IPS-11a (cell line): ENCODE measurements at regions not wholly inside any gene's neighbourhood (a gene's known extent, or its start where the extent isn't known, plus 50 kb on each side); places are given as distances from the start of the nearest gene placed in this dataset.

Source experiments
- H3K4me3 ChIP-seq: one replicate; pipeline ENCODE4 v1.5.1; 2013; ENCODE audit warnings: low read depth, low read length, control low read depth

GRCh38 chr6:43951756-43952675, 175.2 kb downstream of the MRPL14 start:
- H3K4me3 ChIP-seq: no peak overlapping the region

GRCh38 chr6:43951063-43951755, 176.0 kb downstream of the MRPL14 start:
- no peak overlapping the region for H3K4me3 ChIP-seq

GRCh38 chr6:43950731-43951062, 176.6 kb downstream of the MRPL14 start:
- no peak overlapping the region for H3K4me3 ChIP-seq

GRCh38 chr6:43950051-43950605, 177.1 kb downstream of the MRPL14 start:
- no peak overlapping the region for H3K4me3 ChIP-seq

- no peak overlapping the region for H3K4me3 ChIP-seq
Measured at GRCh38 chr6:43949551-43949991, 177.7 kb downstream of the MRPL14 start.

- no peak overlapping the region for H3K4me3 ChIP-seq
Measured at GRCh38 chr6:43948527-43949485, 178.4 kb downstream of the MRPL14 start.

- no peak overlapping the region for H3K4me3 ChIP-seq
Measured at GRCh38 chr6:43947860-43948259, 177.8 kb downstream of the VEGFA start.

- no peak overlapping the region for H3K4me3 ChIP-seq
Measured at GRCh38 chr6:43946641-43947363, 176.8 kb downstream of the VEGFA start.

GRCh38 chr6:43945768-43946080, 175.7 kb downstream of the VEGFA start:
- H3K4me3 ChIP-seq: no peak overlapping the region

GRCh38 chr6:43944908-43945767, 175.1 kb downstream of the VEGFA start:
- no peak overlapping the region for H3K4me3 ChIP-seq

- no peak overlapping the region for H3K4me3 ChIP-seq
Measured at GRCh38 chr6:43943781-43944250, 173.8 kb downstream of the VEGFA start.

- H3K4me3 ChIP-seq: no peak overlapping the region
Measured at GRCh38 chr6:43943099-43943766, 173.2 kb downstream of the VEGFA start.

- H3K4me3 ChIP-seq: no peak overlapping the region
Measured at GRCh38 chr6:43942616-43943015, 172.6 kb downstream of the VEGFA start.

GRCh38 chr6:43942011-43942442, 172.0 kb downstream of the VEGFA start:
- H3K4me3 ChIP-seq: no peak overlapping the region

- H3K4me3 ChIP-seq: no peak overlapping the region
Measured at GRCh38 chr6:43941174-43941573, 171.2 kb downstream of the VEGFA start.

GRCh38 chr6:43940393-43941087, 170.5 kb downstream of the VEGFA start:
- no peak overlapping the region for H3K4me3 ChIP-seq

- H3K4me3 ChIP-seq: no peak overlapping the region
Measured at GRCh38 chr6:43940071-43940392, 170.0 kb downstream of the VEGFA start.
